Vagina (tissue), 2 donors: ENCODE measurements at regions not wholly inside any gene's neighbourhood (a gene's known extent, or its start where the extent isn't known, plus 50 kb on each side); places are given as distances from the start of the nearest gene placed in this dataset.

Experiments used
- POLR2A ChIP-seq, 2 donors: fragments of 450-650 bp; IDR thresholded peaks; one replicate each; pipeline ENCODE4 v1.6.1; 2017; ENCODE audit warnings: antibody characterized with exemption in 2 of 2, mild to moderate bottlenecking in 2 of 2, moderate library complexity in 2 of 2
- POLR2AphosphoS5 ChIP-seq, 2 donors: sonication (generic); formaldehyde crosslinking; IDR thresholded peaks; one replicate each; pipeline ENCODE4 v1.9.0; 2017; ENCODE audit warnings: antibody characterized with exemption in 2 of 2, mild to moderate bottlenecking in 2 of 2, low read depth in 1 of 2; ENCODE audit not compliant: insufficient read depth in 1 of 2
- TF ChIP-seq, protein P1 (sequence below), 3 experiments: fragments of 450-650 bp in 2 of 3; fragments of 200-600 bp in 1 of 3; sonication (generic) in 1 of 3; IDR thresholded peaks; one replicate each; pipeline ENCODE4 v1.5.1; 2017 to 2019; ENCODE audit warnings: antibody characterized with exemption in 3 of 3, mild to moderate bottlenecking in 2 of 3, moderate library complexity in 2 of 3

DNA sequence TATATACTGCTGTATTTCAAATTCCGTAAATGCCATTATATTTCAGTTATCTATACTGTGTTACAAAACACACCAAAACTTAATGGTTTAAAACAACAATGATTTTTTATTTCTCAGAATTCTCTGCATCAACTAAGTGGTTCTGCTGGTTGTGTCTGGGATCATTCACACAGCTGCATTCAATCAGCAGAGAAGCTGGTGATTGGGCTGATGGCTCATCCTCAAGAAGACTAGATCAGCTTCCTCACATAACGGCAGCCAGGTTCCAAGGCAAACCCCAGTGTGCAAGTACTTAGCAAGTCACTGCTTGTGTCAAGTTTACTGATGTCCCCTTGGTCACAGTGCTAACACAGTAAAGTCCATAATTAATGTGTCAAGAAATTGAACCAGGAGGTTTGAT is 86.3 kb upstream of the VANGL1 start:
- TF ChIP-seq, protein P1, sequence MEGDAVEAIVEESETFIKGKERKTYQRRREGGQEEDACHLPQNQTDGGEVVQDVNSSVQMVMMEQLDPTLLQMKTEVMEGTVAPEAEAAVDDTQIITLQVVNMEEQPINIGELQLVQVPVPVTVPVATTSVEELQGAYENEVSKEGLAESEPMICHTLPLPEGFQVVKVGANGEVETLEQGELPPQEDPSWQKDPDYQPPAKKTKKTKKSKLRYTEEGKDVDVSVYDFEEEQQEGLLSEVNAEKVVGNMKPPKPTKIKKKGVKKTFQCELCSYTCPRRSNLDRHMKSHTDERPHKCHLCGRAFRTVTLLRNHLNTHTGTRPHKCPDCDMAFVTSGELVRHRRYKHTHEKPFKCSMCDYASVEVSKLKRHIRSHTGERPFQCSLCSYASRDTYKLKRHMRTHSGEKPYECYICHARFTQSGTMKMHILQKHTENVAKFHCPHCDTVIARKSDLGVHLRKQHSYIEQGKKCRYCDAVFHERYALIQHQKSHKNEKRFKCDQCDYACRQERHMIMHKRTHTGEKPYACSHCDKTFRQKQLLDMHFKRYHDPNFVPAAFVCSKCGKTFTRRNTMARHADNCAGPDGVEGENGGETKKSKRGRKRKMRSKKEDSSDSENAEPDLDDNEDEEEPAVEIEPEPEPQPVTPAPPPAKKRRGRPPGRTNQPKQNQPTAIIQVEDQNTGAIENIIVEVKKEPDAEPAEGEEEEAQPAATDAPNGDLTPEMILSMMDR (IDR thresholded peaks at IDR 0.05) = no peak
- TF ChIP-seq POLR2AphosphoS5 (IDR thresholded peaks at IDR 0.05; ENCODE audit: insufficient read depth in 1 of 2, low read depth in 1 of 2) = no peak
- no peak for TF ChIP-seq POLR2A (IDR thresholded peaks at IDR 0.05)
